ENCODE measurements at regions not wholly inside any gene's neighbourhood (a gene's known extent, or its start where the extent isn't known, plus 50 kb on each side); places are given as distances from the start of the nearest gene placed in this dataset.
"Not testable (repeated sequence)": the region's sequence is repeated elsewhere in the genome, so short reads cannot be mapped to it uniquely, and the experiment has no call there.

DNA sequence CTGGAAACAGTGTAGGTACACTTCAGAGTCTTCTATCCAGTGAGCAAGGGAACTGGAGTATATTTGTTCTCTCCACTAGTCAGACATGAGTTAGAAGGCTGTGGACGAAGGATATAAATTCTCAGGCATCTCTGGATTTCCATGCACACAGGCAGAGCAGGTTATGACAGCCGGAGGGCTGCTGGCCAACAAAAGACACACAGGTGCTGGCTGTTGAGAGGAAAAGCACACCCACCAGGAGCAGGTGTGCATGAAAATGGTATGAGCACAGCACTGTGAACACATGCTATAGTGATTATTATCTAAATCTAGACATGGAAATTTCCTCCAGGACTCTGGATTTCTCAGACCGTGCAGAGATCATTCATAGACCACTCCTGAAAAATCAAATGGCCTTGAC lies 444.7 kb upstream of the RPS6KA3 start:
- peak; percentile 4 for DNase-seq

DNA sequence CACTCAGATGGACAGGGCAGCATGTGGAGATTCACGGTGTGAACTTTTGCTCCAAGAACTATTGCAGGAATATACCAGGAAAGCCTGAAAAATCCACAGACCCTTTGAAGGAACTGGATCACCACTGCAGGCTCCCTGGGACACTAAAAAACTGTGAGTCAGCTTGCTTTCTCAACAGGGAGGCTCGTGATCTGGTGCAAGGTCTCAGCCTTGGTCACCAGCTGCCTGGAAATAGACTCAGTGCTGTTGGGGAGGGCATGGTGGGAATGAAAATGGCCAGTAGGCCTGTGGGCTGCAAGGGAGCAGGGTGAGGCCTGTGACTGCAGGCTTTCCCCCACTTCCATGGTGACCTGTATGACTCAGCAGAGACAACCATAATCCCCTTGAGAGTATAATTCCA lies 426.4 kb upstream of the RPS6KA3 start:
- DNase-seq = no peak

DNA sequence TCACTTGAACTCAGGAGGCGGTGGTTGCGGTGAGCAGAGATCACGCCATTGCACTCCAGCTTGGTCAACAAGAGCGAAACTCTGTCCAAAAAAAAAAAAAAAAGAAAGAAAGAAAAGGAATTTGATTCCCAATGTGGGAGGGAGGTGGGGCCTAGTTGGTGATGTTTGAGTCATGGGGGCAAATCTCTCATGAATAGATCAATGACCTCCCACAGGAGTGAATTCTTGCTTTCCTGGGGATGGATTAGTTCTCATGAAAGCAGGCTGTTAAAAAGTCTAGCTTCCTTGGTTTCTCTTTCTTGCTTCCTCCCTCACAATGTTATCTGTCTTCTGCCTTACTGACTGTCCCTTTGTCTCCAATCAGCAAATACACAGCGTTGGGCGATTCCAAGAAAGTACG lies 419.5 kb upstream of the RPS6KA3 start:
- no peak for DNase-seq

DNA sequence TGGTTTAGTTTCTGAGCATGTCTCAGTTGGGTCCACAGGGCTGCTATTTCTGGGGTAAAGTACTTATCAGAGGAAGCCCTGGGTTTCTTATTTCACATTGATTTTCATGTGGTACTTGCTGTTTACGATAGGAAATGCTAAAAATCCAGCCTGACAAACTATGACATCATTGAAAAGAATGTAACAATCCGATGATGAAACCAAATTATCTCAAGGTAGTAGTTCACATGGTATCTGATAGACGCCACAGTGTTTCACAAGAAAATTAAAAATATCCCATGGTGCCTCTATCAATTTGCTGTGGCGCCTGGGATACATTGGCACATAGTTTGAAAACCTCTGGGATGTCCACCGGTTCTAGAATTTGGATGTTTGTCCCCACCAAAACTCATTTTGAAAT lies 418.9 kb upstream of the RPS6KA3 start:
- DNase-seq = no peak

DNA sequence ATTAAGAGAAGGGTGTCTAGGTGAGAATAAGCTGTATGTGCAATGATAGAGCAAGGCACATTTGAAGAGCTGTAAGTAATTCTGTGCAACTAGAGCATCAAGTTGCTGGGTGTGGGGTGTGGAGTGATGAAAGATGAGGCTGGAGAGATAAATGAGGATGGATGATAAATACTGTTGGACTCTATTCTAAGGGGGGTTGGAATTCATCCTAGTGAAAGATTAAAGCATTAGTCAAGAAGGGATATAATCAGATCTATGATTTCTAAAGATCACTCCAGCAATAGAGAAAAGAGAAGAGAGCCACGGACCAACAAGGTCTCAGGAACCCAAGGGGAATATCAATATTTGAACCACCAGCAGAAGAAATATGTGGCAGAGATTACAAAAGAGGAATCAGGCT lies 415.0 kb upstream of the RPS6KA3 start:
- no peak for DNase-seq

DNA sequence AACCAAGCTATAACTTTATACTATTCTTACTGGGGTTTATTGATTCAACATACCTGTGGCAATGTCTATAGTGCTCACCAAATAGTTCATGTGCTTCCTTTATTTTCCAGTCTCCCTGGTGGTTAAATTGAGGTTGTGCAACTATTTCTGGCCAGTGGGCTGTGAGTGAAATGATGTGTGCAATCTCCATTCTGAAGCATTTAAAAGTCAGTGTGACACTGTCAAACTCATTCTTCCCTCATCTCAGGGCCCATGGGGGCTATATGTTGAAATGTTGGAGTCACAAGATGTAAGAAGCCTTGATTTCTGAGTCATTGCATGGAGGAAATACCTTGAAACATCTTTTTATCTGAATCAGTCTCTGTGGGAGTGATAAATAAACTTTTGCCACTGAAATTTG lies 414.3 kb upstream of the RPS6KA3 start:
- DNase-seq = no peak

DNA sequence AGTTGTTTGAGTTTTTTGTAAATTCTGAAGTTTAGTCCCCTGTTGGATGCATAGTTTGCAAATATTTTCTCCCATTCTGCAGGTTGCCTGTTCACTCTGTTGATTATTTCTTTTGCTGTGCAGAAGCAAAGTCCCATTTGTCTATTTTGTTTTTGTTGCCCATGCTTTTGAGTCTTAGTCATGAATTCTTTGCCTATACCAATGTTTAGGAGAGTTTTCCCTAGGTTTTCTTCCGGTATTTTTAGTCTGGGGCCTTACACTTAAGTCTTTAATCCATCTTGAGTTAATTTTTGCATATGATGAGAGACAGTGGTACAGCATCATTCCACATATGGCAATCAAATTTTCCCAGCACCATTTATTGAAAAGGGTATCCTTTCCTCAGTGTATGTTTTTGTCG lies 405.8 kb upstream of the RPS6KA3 start:
- no peak for DNase-seq

DNA sequence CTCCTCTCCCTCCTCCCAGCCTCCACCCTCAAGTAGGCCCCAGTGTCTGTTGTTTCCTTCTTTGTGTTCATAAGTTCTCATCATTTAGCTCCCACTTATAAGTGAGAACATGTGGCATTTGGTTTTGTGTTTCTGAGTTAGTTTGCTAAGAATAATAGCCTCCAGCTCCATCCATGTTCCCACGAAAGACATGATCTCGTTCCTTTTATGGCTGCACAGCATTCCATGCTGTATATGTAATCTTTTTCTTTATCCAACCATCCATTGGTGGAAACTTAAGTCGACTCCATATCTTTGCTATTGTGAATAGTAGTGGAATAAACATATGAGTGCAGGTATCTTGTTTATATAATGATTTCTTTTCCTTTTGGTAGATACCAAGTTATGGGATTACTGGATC lies 405.0 kb upstream of the RPS6KA3 start:
- DNase-seq = not testable (repeated sequence)

DNA sequence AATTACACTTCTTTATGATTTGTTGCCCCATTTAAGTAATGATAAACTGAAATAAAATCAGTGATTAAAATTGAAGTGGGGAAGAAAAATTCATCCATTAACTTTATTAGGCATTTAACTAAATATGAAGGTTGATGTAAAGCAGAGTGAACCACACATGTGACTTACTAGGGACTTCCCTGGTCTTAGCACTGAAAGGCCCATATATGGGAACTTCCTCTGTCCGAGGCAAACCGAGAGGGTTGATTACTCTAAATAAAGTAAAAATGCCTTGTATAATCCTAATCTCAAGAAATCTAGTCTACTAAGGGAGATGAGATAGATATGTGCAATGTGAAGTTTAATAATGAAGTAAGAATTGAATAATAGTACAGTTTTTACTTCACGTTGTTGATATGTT lies 403.9 kb upstream of the RPS6KA3 start:
- no peak for DNase-seq

DNA sequence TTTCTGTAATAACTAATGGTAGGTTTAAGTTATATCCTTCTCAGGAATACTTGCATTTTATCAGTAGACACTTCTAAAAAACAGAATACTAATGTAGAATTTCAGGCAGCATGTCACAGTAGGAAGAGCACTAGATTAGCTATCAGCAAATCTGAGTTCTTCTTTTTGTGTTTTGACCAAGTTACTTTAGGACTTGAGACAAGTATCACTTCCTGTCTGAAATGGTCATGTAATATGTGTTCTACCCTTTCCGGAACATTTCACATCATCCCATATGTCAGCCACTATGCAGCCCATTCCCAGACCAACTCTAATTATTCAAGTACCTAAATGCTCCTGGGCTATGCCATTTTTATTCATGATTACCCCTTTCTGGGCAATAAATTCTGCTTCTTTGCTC lies 401.8 kb upstream of the RPS6KA3 start:
- no peak for DNase-seq

DNA sequence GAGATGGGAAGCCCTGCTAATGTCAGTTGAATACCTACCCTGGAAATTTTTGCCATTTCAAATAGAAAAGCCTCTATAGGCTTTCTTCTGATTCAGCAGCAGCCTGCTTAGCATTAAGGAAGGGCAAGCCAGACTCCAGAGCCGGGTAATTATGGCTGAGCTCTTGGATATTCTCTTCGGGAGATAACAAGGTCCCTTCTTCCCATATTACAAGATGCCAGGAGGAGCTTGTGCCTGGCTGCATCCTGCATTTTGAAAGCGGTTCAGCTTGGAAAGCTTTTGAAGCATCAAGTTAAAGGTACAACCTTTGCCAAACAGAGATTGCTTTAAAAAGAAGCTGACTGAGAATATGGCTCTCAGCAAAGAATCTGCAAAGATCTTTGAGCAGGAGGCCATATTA lies 399.6 kb upstream of the RPS6KA3 start:
- no peak for DNase-seq

DNA sequence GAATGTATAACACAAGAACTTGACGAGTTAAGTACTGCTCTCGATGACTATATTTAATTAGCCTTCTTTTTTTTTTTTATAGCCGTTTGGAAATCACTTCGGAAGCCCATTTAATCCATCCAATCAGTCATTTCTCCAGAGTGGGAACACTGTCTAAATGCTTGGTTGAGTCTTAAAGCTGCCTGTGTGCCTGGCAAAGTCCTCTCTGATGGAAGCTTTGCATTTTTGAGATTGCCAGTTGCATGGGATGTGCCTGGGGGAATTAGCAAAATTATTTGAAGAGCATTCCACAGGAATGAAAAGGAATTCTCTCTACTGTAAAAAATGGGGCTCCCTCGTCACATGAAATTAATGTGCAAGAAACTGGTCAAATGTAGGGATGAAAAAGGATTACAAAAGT lies 398.8 kb upstream of the RPS6KA3 start:
- no peak for DNase-seq

DNA sequence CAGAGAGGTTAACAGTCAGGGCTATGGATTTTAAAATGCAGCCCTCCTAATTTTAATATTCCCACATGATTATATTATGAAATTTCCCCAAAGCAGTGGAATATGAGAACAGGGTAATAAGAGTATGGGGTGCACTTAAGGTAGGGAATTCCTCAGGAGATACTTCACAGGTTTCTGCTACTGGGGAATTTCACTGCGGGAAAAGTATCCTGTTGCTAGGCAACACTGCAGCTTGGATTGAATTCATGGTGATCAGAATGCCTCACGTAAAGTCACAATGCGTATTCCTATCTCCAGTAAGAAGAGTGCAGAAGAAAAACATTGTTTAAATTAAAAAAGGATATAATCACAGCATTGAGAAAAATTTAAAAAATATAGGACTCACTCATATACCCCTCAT lies 398.1 kb upstream of the RPS6KA3 start:
- DNase-seq = no peak

DNA sequence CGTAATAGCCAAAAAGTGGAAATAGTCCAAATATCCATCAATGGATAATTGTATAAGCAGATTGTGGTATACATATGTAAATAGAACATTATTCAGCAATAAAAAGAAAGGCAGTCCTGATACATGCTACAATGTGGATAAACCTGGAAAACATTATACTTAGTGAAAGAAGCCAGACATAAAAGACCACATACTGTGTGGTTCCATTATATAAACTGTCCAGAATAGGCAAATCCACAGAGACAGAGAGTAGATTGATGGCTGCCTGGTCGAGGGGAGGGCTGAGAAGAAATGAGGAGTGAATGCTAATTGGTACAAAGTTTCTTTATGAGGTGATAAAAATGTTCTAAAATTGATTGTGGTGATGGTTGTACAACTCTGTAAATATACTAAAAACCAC lies 397.4 kb upstream of the RPS6KA3 start:
- no peak for DNase-seq

DNA sequence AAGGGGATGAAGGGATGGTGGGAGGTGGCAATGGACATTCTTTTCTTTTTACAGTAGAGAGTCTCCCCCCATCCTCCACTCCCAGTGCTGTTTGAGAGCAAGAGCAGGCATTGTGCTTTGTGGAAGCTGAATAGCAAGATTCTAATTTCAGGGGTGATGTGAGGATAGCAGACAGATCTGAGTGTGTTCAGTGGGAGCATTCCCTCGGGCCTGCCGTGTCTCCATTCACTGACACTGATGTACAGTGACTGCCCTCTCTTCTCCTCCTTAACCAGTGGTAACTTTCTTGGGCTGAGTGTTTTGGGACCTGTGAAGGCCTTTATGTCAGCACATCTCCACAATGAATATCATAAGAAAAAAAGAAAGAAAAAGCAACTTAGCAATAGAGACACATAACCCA lies 396.6 kb upstream of the RPS6KA3 start:
- no peak for DNase-seq

DNA sequence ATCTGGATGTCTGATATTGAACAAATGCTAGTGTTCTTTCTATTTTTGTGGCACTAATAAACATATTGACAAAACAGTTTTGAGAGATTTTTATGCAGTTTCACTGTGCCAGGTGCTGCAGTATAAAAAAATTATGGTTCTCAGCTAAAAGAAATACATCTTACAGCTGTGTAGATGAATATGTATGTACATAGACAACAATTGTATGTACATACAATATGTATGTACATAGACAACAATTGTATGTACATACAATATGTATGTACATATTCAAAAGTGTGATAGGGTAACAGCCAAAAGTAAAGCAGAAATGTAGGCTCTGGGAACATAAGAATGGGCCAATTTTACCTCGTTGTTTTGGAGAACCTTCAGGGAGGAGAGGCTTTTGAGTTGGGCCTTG lies 390.0 kb upstream of the RPS6KA3 start:
- DNase-seq = no peak

DNA sequence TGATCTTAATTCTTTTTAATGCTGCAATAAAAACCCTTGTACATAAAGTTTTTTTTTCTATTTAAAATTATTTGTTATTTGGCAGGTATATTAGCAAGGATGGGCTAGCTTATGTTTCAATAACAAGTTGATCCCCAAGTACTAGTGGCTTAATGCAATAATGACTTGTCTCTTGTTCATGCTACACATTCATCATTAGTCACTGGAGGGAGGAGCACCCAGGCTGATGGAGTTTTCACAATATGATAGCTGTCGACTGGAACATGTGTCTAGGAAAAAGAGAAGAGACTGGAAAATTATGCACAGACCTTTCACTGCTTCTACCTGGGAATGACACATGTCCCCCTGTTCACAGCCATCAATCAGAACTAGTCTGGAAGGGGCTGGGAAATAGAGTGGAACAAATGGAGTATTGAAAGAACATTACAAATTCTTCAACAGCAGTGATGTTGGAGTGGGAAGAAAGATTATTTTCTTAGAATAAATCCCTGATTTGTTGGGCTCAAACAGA lies 387.9 kb upstream of the RPS6KA3 start:
- DNase-seq = no peak

DNA sequence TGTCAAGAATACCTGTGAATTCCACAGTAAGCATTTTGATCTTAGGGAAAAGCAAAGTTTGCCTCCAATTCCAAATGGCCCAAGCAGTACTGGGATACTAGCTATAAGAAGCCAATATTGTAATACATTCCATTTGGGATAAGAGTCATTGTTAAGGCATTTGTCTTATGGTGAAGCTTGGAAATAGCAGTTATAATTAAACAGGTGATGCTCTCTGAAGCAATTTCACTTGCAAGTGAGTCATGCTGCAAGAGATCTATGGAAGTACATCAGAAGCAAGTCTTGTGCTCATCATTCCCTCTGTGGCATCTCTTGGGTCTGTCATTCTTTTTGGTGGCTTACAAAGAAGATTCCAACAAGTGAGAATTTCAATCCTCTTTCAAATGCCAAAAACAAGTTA lies 386.4 kb upstream of the RPS6KA3 start:
- DNase-seq = no peak

DNA sequence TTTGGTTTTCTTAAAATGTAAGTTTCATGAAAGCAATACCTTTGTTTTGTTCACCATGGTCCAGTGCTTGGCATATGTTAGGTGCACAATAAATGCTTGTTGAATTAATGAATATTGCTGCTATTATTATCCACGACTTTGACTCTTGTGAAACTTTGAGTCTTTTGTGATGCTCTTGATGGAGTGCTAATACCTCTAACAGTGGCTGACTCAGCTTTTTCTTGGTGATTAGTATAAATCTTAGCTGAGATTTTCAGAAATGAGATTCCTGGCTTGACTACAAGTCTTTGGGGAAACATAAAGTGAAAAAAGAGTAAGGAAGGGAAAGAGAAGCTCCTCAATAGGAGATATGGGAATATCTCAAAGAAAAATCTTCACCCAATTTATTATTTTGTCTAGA lies 375.2 kb upstream of the RPS6KA3 start:
- DNase-seq = no peak

DNA sequence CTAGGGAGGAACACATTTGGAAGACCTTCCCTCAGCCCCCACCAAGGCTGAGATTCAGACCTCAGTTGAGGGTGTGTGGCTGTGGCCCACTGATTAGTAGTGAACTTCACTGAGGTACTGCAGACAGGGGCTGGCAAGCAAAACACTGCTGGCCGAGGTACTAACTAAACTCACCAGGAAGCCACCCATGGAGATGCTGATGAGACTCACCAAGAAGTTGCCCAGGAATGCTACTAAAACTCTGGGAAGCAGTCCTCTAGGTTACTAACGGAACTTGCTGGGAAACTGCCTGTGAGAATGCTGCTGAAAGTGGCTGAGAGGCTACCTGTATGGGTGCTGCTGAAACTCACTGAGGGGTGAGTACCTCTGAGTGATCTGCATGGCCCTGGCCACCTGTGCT lies 372.4 kb upstream of the RPS6KA3 start:
- DNase-seq = no peak

DNA sequence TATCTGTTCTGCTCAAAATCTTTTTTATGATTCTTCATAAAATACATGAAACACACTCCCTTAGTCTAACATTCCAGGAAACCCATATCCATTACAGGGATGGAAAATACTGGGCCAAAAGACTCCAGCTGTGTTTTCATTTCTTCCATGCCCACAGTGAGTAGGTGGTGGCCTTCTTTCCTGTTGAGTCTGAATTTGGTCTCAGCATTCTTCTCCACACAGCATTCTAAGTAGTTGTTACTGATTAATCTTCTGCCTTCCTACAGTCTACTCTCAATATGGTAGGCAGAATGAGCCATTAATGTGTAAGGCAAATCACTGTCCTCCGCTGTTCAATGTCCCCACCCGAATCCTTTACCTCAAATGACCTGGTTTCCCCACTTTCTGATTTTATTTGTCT lies 370.6 kb upstream of the RPS6KA3 start:
- DNase-seq = no peak

DNA sequence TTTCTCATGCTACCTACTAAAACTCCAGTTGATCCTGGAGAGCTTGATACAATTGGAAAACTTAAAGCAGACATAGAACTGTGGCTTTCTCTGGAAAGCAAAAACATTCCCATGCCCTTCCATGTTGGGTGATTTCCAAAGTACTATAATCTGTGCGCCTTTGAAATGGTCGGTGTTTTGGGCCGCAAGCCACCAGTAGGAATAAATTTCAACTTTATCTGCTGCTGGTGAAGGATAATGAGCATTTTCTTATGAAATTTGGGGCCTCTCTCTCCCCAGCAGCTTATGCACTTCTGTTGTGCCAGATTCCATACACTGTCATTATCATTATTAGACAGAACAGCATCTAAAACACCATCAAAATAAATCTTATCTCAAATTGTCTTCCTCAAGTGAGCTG lies 366.7 kb upstream of the RPS6KA3 start:
- no peak for DNase-seq

DNA sequence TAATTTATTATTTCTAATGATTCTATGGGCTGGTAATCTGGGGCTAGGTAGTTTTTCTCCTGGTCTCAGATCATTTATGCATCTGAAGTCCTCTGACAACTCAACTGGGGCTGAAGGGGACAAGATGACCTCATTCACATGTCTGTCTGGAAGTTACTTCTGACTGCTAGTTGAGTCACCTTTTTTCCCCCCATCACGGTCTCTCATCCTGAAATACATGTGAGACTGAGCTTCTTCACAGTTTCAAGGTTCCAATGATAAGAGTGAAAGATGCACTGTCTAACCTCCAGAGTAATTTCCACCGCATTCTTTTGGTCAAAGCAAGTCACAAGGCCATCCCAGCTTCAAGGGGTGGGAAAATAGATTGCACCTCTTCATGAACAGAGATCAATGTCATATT lies 356.7 kb upstream of the RPS6KA3 start:
- DNase-seq = no peak

DNA sequence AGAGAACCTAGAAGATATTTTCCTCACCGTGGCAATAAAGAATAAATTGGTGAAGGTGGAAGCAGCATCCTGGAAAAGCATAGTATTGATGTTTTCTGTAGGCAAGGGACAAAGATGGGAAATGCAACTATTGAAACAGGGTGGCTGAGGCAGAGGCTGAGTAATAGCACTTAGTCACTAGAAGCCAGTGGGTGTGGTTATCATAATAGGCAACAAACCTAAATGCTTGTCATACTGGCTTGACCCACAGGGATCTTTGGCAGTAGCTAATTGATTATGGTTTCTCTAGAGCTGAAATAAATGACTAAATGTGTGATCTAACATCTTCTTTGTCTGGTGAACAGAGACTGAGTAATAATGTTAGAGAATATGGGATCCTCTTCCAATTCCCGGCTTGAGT lies 353.6 kb upstream of the RPS6KA3 start:
- DNase-seq = no peak

DNA sequence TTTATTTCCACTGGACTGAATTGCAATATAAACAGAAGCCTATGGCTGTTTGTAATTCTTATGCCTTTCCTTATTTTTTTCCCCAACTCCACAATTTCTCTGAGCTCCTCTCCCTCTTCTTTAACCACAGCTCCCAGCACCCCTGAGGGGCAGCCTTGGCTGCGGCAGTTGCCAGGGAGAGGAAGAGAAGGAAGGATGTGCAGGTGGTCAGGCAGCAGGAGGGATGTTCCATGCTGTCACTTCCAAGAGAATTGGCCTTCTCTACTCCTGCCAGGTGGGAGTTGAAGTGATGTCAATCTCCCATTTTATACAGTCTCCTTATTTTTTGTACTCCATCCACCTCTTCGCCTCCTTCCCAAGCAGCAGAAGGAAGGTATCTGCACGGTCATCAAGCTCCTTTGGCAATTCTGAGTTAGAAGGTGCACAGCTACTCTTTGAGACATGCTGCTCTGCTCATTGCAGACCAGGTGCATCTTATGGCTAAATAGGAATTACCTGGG lies 343.3 kb upstream of the RPS6KA3 start:
- no peak for DNase-seq

DNA sequence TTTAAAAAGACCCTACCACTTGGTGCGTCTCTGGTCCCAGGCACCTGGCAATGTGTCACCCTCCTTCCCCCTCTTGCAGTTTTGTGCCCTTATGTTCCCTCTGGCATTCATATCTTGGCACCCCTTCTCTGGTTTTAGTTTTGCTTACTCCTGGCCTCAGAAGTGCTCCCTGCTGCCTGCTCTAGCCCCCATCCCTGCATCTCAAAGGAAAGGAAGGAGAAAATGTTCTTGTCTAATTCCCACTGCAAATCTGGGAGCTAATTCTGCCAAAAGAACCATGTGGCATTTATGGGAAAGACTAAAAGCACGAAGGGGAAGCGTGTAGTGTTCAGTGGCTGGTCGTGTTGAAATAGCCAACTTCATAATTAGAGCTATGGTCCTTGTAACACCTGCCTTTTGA lies 340.1 kb upstream of the RPS6KA3 start:
- DNase-seq = no peak

Measured in NCI-H774 (cell line).